ENCODE measurements at regions not wholly inside any gene's neighbourhood (a gene's known extent, or its start where the extent isn't known, plus 50 kb on each side); places are given as distances from the start of the nearest gene placed in this dataset.

DNA sequence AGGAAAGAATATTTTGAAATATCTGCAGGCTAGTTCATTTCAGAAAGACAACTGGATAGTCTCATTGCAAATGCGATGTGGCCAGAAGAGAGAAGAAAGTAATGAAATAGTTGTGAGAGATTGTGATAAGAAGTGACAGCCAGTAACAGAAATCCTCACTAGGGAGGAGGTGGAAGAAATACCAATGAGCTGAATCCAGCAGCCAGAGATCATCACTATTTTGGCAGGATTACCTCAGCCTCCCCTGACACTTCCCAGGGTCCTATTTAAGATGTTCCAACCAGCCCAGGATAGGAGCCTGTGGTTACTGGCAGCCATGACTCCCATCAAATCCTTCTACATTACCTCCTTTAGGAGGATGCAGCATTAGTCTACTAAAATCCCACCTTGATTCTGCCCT is 76.7 kb upstream of the ARHGAP24 start:
- DNase-seq (peak in 1 of 4 donors; percentile 16), ATAC-seq (no peak)
- Histone ChIP-seq H3K27ac (no peak overlapping the region), H3K27me3 (no peaks in the 10 kb centered on the region), H3K4me3 (no peak overlapping the region), H3K36me3 (replicated peaks in 1 of 2; ENCODE audit: insufficient read depth in 1 of 2, low read depth in 2 of 2) (no peaks in the 10 kb centered on the region), H3K9me3 (no peaks in the 10 kb centered on the region), H3K4me1 (no peaks in the 10 kb centered on the region)
- intact Hi-C loops (cut with DNase I), result no loop called here
- WGBS, 2 donors, result 58 to 64% methylated on average over 1 of the region's 1 CpG
- no peak for TF ChIP-seq POLR2A (IDR thresholded peaks at IDR 0.05)
- TF ChIP-seq, protein P1, sequence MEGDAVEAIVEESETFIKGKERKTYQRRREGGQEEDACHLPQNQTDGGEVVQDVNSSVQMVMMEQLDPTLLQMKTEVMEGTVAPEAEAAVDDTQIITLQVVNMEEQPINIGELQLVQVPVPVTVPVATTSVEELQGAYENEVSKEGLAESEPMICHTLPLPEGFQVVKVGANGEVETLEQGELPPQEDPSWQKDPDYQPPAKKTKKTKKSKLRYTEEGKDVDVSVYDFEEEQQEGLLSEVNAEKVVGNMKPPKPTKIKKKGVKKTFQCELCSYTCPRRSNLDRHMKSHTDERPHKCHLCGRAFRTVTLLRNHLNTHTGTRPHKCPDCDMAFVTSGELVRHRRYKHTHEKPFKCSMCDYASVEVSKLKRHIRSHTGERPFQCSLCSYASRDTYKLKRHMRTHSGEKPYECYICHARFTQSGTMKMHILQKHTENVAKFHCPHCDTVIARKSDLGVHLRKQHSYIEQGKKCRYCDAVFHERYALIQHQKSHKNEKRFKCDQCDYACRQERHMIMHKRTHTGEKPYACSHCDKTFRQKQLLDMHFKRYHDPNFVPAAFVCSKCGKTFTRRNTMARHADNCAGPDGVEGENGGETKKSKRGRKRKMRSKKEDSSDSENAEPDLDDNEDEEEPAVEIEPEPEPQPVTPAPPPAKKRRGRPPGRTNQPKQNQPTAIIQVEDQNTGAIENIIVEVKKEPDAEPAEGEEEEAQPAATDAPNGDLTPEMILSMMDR (IDR thresholded peaks at IDR 0.05), result no peak

DNA sequence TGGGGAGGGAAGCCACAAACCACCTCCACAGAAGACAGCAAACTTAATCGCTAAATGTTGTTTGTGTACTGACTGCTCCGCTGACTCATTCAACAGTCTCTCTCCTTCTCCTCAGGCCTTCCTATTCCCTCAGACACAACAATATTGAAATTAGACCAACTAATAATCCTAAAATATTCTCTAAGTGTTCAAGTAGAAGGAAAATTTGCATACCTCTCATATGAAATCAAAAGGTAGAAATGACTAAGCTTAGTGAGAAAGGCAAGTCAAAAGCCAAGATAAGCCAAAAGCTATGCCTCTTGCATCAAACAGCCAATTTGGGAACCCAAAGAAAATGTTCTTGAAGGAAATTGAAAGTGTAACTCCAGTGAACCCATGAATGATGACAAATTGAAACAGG is 75.7 kb upstream of the ARHGAP24 start:
- Histone ChIP-seq H3K4me1 (no peaks in the 10 kb centered on the region), H3K36me3 (replicated peaks in 1 of 2; ENCODE audit: insufficient read depth in 1 of 2, low read depth in 2 of 2) (no peaks in the 10 kb centered on the region), H3K4me3 (no peak overlapping the region), H3K9me3 (no peaks in the 10 kb centered on the region), H3K27me3 (no peaks in the 10 kb centered on the region), H3K27ac (no peak overlapping the region)
- intact Hi-C loops (cut with DNase I), result no loop called here
- ATAC-seq (no peak), DNase-seq (no peak)
- 85 to 91% methylated on average over 2 of the region's 2 CpGs for WGBS, 2 donors
- TF ChIP-seq, protein P1 (IDR thresholded peaks at IDR 0.05), result no peak
- TF ChIP-seq POLR2A (IDR thresholded peaks at IDR 0.05), result no peak

DNA sequence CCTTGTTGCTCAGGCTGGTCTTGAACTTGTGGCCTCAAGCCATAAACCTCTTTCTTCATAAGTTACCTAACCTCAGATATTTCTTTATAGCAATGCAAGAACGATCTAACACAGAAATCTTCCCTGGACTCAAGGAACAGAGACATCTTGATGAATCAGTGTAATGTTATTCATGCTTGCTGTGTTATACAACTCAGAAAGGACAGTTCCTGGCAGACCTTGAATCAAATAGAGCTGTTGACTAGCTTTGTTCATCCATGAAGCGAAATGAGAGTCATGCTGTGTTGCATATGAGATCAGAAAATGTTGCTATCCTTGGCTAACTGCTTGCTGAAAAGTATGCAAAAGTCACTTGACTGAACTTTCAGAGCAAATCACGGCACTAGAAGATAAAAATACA is 72.6 kb upstream of the ARHGAP24 start:
- Histone ChIP-seq H3K4me1 (no peaks in the 10 kb centered on the region), H3K9me3 (no peaks in the 10 kb centered on the region), H3K27me3 (no peaks in the 10 kb centered on the region), H3K4me3 (no peak overlapping the region), H3K27ac (no peak overlapping the region), H3K36me3 (replicated peaks in 1 of 2; ENCODE audit: insufficient read depth in 1 of 2, low read depth in 2 of 2) (no peaks in the 10 kb centered on the region)
- no peak for TF ChIP-seq POLR2A (IDR thresholded peaks at IDR 0.05)
- TF ChIP-seq, protein P1 (IDR thresholded peaks at IDR 0.05), result no peak
- ATAC-seq (no peak), DNase-seq (peak in 1 of 4 donors; percentile 3)
- intact Hi-C loops (cut with DNase I), result no loop called here
- WGBS, 2 donors, result 73 to 79% methylated on average over 3 of the region's 3 CpGs

DNA sequence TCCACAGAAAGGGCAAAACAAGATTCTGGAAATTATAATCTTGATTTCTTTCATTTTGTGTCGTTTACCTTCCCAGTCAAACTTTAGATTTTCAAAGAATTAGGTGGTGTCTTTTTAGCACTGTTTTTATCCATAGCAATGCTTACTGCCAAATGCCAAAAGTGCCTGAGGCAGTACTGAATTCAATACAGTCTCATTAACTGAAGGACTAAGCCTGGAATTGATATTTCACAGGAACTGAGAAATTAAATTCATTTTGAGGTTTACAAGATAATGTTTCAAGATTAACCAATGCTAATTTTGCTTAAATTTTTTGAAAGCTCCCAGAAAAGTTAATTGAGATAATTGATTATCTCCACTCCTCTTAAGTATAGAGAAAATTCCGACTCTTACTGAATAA is 68.8 kb upstream of the ARHGAP24 start:
- intact Hi-C loops (cut with DNase I), result no loop called here
- Histone ChIP-seq H3K4me3 (no peak overlapping the region), H3K27ac (no peak overlapping the region), H3K27me3 (no peaks in the 10 kb centered on the region), H3K9me3 (no peaks in the 10 kb centered on the region), H3K36me3 (replicated peaks in 1 of 2; ENCODE audit: insufficient read depth in 1 of 2, low read depth in 2 of 2) (no peaks in the 10 kb centered on the region), H3K4me1 (no peaks in the 10 kb centered on the region)
- TF ChIP-seq, protein P1 (IDR thresholded peaks at IDR 0.05), result no peak
- ATAC-seq, result no peak
- WGBS, 2 donors, result 83 to 90% methylated on average over 2 of the region's 2 CpGs
- DNase-seq, result no peak

DNA sequence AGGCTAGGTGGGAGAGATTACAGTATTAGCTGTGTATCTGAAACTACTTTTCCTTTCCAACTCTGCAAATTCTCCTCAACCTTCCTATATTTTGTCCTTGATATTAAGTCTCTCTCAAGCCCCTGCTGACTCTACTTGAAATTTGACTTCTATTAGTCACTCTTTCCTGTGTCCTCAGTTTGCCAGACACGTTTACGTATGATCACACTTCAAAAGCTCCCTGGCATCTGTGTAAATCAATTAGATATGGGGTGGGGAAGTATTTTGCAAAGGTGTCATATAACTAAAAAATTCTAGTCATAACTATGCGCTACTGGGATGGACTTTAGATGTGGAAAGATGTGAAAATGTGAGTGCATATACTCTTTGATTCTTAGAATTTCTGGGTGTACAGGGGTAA is 67.4 kb upstream of the ARHGAP24 start:
- Histone ChIP-seq H3K4me3 (no peak overlapping the region), H3K36me3 (replicated peaks in 1 of 2; ENCODE audit: insufficient read depth in 1 of 2, low read depth in 2 of 2) (no peaks in the 10 kb centered on the region), H3K27me3 (no peaks in the 10 kb centered on the region), H3K4me1 (no peaks in the 10 kb centered on the region), H3K9me3 (no peaks in the 10 kb centered on the region), H3K27ac (no peak overlapping the region)
- no peak for TF ChIP-seq POLR2A (IDR thresholded peaks at IDR 0.05)
- TF ChIP-seq, protein P1 (IDR thresholded peaks at IDR 0.05), result no peak
- intact Hi-C loops (cut with DNase I), result no loop called here
- DNase-seq (no peak), ATAC-seq (no peak)
- 75 to 89% methylated on average over 3 of the region's 3 CpGs for WGBS, 2 donors
